ENCODE measurements at regions not wholly inside any gene's neighbourhood (a gene's known extent, or its start where the extent isn't known, plus 50 kb on each side); places are given as distances from the start of the nearest gene placed in this dataset.

DNA sequence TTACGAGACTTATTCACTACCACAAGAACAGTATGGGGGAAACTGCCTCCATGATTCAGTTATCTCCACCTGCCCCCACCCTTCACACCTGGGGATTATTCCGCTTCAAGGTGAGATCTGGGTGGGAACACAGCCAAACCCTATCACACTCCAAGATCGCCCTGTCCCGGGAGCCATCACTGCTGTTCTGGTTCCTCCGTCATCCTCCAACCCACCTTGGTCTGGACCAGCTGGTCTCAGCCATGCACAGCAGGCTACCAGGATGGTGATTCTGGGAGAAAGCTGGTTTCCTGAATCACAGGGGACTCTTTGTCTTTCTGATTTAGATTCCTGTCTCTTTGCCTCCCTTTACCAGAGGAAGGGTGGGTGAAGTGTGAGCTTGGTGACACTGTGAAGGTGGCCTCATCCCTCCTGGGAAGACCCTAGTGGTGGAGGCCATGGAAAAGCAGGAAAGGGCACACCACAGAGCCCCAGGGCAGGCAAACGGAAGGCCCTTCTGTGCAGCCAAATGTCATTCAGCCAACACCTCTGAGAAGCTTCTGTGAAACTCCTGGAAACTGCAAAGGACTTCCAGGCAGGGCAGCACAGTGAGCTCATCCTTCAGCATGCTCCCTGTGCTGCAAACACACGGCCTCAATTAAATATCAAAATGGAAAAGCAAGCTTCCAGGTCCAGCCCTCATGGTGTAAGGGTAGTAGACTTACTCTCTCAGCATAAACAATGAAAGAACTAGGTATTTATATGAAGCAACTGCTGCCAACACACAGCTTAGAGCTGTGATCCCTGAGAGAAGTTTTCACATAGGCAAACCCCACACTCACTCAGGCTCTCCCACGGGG is 169.8 kb downstream of the ANKRD60 start:
- DNase-seq: no peak

- DNase-seq: no peak
Observed at GRCh38 chr20:58056921-58057686, 171.3 kb downstream of the ANKRD60 start.

DNA sequence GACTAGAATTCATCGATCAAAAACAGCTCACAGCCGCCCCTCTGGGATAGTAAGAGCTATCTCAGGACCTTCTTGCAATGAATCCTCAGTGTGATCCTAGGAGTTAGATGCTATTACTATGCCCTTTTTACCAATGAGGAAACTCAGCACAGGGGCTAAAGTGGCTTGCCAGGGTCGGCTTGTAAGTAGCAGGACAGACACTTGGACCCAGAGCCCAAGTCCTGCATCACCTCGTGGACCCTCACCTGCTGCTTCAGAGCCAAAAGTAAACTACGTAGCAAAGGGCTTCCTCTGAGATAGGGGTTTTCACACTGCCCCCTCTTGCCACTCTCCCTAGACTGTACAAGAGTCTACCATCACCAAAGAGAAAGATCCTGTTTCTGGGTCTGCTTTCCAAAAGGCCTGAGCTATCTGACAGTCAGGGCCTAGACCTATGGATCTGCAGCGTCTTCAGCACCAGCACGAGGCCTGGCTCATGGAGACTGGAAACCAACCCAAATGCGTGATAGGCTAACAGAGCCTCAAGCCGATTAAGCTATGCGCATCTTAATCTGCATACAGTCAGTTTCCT is 172.3 kb downstream of the ANKRD60 start:
- no peak for DNase-seq

DNA sequence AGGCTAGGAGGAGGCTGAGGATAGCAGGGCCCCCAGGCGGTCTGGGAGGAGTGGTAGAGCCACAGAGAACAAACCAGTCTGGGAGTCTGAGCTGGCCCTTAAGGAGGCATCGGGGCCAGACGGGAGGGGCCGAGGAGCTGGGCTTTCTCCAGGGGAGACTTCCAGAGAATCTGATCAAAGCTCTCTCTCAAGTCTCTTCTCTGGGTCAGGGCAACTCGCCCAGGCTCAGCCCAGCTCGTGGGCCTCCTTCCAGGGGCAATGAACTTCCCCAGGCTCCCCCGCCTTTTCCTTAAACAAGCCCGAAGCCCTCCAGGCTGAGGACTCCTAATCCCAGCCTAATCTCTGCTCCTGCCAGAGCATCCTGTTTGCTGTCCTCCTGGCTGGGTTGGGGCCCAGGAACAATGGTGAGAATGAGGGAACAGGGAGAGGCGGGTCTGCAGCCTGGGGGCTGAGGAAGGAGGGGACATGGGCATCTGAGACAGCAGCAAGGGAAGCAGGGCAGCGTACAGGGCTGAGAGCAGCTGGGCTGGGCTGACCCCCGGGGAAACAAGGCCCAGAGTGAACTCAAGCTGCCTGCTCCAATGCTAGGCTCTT is 173.6 kb downstream of the ANKRD60 start:
- no peak for DNase-seq

DNA sequence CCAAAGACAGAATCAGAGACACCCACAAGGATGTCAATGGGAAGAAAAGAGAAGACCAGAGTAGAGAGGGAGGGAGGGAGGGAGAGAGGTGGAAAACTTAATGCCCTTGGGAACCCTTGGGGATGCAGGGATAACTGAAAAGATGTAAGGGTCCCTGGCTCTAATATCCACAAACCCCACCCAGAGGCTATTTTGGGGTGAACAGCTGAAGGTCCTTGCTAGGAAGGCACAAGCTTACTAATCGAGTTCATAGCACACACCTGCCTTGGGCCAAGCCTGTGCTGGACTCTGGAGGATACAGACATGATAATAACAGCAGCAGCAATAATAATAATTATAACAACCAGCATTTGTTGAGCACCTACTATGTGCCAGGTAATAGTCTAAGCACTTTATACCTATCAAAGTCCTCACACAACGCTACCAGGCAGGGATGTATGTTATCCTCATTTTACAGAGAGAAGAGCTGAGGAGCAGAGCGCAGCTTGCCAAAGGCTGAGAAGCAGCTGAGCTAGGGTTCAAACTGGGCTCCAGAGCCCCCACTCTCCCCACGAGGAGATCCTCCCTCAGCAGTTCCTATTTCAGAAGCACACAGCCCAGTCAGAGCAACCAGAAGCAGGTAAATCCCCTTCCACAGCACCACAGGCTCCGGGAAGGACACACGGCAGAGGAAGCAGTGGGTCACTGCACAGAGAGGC is 174.2 kb downstream of the ANKRD60 start:
- DNase-seq: no peak

GRCh38 chr20:58053391-58054055 is 174.9 kb downstream of the ANKRD60 start:
- no peak for DNase-seq

- no peak for DNase-seq
Observed at GRCh38 chr20:58051367-58051766, 177.1 kb downstream of the ANKRD60 start.

GRCh38 chr20:58048096-58048702 is 180.3 kb downstream of the ANKRD60 start:
- no peak for DNase-seq

DNA sequence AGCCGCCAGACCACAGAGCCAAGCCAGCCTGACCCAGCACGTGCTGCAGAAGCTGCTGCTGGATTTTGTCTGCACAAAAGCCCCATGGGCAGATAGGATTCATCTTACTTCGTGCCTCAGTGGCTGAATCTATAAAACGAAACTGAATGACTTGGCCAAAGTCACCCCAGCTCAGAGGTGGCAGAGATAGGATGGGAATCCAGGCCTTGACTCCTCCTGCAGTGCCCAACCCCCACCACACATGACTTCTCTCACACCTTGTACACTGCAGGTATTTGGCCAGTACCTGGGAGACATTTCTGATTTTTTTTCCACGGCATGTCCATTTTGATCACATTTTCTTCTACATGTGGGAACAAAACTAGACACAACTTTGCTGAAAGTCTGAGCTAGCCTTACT is 182.1 kb downstream of the ANKRD60 start:
- no peak for DNase-seq

DNA sequence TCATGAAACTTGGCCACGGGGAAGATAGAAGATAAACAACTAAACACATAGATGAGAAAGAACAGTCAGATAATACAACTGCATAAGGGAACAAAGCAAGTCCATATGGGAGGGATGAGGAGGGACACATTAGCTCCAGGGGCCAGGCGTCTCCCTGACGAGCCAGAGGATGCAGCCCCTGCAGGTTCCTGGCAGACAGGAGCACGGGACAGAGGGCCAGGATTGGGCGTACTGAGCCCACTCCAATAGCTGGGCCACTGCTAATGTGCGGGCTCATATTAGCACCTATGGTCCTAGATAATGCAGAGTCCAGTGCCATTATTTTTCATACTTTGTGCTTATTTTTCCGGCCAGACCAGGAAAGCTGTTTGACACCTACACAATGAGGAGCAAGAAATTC is 182.9 kb downstream of the ANKRD60 start:
- no peak for DNase-seq

- no peak for DNase-seq
Observed at GRCh38 chr20:58044931-58045555, 183.4 kb downstream of the ANKRD60 start.

- DNase-seq: no peak
Observed at GRCh38 chr20:58044286-58044685, 184.2 kb downstream of the ANKRD60 start.

GRCh38 chr20:58043236-58044140 is 185.0 kb downstream of the ANKRD60 start:
- DNase-seq: no peak

DNA sequence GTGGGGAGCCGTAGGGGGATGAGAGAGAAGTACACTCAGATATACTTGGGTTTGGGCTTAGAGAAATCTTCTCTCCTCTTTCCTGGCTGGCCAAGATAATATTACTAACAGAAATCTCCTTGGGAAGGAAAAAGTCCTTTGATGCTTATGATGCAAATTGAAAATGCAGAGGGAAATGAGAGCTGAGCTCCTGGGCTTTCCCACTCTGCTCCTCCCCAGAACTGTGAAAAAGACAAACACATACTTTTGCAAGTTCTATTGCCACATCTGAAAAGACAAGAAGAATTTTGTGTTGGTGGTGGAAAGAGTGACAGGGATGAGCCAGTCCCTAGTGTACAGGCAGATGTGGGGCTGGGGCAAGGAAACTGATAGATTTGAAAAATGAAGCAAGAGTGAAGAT is 185.9 kb downstream of the ANKRD60 start:
- no peak for DNase-seq

DNA sequence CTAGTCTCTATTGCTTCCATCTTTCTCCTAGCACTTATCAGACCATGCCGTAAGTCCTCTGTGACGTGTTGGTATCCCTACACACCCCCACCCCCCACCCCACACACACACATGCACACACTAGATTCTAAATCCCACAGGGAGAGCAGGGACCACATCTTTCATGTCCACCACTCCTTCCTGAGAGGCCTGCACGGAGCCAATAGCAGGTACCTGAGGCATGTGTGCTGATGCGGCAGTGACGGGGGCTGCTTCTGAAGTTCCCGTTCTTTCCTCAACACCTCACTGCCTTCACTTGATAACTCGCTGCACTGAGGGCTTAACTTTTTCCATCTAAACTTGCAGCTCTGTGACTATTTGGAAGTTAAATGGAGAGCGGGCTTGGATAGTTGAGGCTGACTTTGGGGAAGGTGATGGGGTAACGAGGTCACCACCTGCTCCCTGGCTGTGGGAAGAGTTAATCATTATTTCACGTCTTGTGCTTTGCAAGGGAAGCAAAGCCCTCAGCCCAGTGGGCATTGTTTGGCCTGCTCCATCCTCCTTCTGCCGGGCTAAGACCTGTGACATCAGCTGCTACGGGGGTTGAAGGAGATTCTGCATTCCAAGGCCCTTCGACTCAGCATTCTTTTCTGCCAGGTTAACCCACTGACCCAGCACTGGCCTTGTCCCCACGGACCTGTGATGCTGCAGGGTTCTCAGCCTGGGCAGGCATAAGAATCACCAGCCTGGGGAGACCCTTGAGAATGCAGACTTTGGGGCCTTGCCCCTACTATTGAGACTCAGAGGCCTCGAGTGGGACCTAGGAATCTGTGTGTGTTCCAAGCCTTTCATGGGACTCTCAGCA is 187.8 kb downstream of the ANKRD60 start:
- no peak for DNase-seq

DNA sequence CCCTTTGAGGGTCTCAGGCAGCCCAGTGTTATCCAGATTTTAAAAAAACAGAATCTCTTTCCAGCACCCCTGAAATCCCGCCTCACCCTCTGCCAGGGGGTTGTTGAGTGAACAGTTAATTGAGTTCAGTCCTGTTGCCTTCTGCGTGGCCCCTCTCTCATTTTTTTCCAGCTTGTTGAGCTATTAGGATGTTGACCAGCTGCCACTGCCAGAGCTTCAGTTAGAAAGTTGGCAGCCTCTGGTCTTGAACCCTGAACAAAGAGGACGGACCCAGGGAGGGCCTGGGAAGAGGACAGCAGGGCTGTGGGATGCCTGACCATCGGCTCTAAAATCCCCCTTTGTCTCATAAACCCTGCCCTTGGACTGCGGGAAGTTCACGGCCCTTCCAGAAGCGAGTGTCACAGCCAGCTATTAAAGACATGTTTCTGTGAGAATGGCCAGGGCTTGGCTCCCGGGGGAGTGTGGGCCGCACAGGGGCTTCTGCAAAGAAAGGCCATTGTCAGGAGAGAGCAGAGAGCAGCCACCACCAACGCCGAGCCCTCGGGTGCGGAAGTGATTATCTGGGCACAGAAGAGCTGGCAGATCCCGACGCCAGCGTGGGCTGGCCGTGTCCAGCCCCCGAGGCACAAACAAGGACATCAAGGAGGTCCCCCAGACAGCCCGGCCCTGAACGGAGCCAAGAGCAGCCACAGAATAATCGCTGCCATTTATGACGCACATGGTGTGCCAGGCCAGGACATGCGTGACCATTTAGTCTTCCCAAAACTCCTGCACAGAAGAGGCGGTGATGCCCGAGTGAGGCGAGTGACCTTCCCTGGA is 189.0 kb downstream of the ANKRD60 start:
- DNase-seq: no peak

DNA sequence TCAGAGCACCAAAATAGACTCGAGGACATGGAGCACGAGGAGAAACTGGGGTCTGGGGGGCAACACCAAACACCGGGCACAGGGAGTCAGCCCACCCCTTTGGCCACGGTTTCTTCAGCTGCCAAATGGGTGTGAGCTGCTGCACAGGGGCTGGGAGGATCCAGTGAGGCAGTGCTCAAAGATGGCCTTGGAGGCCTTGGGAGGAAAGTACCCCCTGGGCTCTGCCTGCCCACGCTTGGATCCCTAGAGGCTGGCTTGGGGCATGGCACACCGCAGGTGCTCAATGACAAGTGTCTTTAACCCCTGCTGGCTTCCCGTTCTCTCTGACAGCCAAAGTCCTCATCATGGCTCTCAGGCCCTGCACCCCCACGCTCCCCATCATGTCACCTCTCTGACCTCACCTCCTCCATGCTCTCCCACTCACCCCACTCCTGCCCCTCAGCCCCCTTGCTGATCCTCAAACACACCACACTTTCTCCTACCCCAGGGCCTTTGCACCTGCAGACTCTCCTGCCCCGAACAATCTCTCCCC is 190.3 kb downstream of the ANKRD60 start:
- DNase-seq: no peak

DNA sequence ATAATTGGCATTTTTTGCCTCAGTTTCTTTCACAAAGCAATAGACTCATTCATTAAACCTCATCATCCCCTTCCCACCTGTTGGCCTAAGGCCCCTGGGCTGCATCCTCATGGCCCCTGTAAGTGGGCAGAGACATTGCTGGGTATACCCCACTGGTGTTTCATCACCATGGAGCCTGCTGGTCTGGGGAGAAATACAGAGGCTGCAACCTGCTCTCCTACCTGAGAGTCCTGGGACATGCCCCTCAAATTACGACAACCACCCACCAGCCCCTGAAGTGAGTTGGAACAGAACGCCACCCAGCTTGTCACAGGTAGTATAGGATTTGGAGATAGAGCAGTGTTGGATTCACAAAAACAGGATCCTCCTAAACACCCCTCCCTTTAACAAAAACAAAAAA is 190.8 kb downstream of the ANKRD60 start:
- no peak for DNase-seq

Measured in 8988T (cell line).